LNCAP (cell line): ENCODE measurements at regions not wholly inside any gene's neighbourhood (a gene's known extent, or its start where the extent isn't known, plus 50 kb on each side); places are given as distances from the start of the nearest gene placed in this dataset.

Source experiments
- TF ChIP-seq, protein P1 (sequence below): fragments of 450-650 bp; IDR thresholded peaks from 2 replicates; pipeline ENCODE4 v1.5.1; 2017; ENCODE audit warnings: mild to moderate bottlenecking

GRCh38 chr14:82766996-82767395, 1233.3 kb upstream of the SEL1L start:
- TF ChIP-seq, protein P1, sequence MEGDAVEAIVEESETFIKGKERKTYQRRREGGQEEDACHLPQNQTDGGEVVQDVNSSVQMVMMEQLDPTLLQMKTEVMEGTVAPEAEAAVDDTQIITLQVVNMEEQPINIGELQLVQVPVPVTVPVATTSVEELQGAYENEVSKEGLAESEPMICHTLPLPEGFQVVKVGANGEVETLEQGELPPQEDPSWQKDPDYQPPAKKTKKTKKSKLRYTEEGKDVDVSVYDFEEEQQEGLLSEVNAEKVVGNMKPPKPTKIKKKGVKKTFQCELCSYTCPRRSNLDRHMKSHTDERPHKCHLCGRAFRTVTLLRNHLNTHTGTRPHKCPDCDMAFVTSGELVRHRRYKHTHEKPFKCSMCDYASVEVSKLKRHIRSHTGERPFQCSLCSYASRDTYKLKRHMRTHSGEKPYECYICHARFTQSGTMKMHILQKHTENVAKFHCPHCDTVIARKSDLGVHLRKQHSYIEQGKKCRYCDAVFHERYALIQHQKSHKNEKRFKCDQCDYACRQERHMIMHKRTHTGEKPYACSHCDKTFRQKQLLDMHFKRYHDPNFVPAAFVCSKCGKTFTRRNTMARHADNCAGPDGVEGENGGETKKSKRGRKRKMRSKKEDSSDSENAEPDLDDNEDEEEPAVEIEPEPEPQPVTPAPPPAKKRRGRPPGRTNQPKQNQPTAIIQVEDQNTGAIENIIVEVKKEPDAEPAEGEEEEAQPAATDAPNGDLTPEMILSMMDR, result no peak

DNA sequence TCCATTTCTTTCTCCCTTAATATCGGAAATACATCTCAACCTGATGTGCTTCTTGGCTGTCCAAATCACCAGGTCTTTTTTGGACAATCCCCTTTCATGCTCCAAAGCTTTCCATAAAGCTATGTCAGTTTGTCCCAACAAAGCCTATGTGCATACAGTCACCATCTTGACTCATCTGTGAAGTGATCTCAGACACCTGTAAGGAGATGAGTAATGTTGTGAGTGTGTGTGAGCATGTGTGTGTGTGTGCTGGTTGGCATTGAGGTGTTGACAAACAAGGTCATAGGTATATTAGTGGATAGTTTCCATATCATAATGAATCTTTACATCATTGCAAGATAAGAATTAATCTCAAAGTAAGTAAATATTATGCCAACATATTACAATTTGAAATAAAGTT, 1243.3 kb upstream of the SEL1L start:
- TF ChIP-seq, protein P1, result no peak

GRCh38 chr14:82778008-82778590, 1244.4 kb upstream of the SEL1L start:
- TF ChIP-seq, protein P1, result no peak

- TF ChIP-seq, protein P1, result no peak
These were observed 1244.9 kb upstream of the SEL1L start for GRCh38 chr14:82778601-82779000.

GRCh38 chr14:82779301-82779700, 1245.6 kb upstream of the SEL1L start:
- TF ChIP-seq, protein P1, result no peak

DNA sequence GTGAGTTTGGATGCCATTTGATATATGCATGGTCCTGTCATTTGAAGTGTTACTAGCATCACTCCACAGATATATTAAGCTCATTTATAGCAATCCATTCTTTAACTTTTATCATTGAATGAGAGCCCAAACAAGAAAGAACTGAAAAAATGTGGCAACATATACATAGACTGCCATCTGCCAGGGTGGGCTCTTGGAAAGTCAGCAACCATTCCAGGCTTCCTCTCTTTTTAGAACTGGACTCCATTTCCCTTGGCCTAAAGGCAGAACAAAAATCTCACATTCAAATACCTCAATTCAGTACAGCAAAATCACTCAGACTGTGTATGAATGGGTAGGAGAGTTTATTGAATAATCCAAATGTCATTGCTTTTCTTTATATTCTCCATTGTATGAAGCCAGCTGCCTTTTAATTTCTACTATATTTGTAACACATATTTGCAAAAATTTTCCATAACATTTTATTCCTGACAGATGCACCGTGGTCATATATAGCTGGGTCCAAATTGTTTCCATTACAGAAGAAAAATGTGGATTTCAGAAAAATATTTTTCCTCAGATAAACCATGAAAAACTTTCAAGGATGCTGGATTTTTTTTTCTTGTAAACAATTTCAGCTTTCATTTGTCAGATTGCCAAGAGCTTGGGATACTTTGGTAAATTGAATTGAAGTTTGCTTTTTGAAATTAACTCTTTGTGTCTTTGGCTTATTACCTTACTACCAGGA, 1252.3 kb upstream of the SEL1L start:
- TF ChIP-seq, protein P1, result no peak

GRCh38 chr14:82786483-82786880, 1252.8 kb upstream of the SEL1L start:
- TF ChIP-seq, protein P1, result no peak
